GM18861 (cell line): ENCODE measurements at regions not wholly inside any gene's neighbourhood (a gene's known extent, or its start where the extent isn't known, plus 50 kb on each side); places are given as distances from the start of the nearest gene placed in this dataset.
"Not testable (repeated sequence)": the region's sequence is repeated elsewhere in the genome, so short reads cannot be mapped to it uniquely, and the experiment has no call there.

ENCODE experiments used
- ATAC-seq: cut with Tn5 transposase; IDR thresholded peaks from one replicate; pipeline ENCODE4 v1.9.1; 2021; ENCODE audit not compliant: unreplicated experiment

DNA sequence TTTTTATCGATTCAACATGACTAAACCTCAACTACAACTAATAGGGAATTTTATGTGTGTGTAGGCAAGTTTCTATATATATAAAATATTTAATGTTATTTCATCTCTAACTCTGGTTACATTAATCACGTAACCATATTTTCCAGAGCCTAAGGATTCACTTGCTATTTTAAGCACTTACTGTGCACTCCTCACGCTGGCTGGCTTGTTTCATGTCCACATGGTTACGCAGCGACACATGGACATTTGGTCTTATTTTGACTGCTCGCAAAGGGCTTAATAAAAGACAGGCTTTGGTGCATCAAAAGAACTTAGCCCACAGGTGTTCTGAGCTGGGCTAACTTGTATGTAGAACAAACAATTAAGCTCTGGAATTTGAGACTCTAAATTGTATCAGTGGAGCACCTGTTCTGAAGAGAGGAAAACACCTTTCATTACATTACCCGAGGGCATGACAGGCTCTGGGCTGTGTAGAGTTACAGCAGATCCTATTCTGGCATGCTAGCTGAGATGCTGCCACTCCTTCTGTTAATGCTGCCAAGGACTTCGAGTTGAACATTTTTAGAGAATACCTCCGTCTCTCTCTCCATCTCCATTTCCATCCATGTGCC lies 130.0 kb upstream of the NR2F2 start:
- ATAC-seq: no peak

GRCh38 chr15:96201696-96202095 lies 128.8 kb upstream of the NR2F2 start:
- no peak for ATAC-seq

GRCh38 chr15:96205588-96205987 lies 124.9 kb upstream of the NR2F2 start:
- not testable (repeated sequence) for ATAC-seq

GRCh38 chr15:96207377-96208006 lies 123.0 kb upstream of the NR2F2 start:
- ATAC-seq: no peak

DNA sequence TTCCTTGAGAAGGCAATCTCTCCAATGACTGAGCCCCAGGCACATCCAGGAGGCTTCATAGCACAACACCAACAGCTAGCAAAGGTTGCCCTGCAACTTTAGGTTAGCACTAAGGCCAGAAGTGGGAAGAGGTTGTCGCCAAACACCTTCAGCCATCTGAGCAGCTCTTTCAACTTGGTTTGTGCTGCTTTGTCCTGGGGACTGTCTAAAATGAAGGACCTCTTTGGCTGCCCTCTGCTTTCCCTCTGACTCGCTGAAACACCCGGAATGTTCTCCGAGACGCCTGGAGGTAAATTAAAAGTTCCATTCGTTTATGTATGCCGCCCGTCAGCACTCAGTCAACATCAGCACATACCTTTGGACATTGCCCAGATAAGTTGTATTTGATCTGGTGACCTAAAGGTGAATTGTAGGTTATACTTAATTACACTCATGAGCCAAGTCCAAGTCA lies 121.2 kb upstream of the NR2F2 start:
- no peak for ATAC-seq

- no peak for ATAC-seq
These were observed 117.5 kb upstream of the NR2F2 start for GRCh38 chr15:96213045-96213444.

GRCh38 chr15:96213896-96214295 lies 116.6 kb upstream of the NR2F2 start:
- ATAC-seq: no peak

DNA sequence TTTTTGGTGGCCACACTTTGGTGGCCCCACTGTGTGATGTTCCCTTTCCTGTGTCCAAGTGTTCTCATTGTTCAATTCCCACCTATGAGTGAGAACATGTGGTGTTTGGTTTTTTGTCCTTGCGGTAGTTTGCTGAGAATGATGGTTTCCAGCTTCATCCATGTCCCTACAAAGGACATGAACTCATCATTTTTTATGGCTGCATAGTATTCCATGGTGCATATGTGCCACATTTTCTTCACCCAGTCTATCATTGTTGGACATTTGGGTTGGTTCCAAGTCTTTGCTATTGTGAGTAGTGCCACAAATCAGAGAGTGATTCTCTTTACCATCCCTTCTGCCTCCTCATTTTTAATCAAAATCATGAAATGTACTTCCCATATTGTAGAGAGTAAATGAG lies 114.0 kb upstream of the NR2F2 start:
- not testable (repeated sequence) for ATAC-seq

DNA sequence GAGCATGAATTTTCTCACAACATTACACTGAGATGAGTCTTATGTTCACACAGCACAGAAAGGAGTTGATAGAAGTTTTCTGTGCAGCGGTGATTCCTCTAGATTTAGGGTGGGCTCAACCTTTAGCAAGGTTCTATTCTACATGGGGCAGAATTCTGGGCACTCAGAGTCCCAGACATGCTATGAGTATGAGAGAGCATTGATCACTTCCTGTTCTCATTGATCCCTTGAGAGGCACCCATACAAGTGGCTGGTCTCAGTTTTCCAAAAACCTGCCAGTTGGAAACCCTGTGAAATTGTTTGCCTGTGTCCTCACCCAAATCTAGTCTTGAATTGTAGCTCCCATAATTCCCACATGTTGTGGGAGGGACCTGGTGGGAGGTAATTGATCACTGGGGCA lies 112.5 kb upstream of the NR2F2 start:
- ATAC-seq: no peak

GRCh38 chr15:96218623-96219455 lies 111.7 kb upstream of the NR2F2 start:
- no peak for ATAC-seq

DNA sequence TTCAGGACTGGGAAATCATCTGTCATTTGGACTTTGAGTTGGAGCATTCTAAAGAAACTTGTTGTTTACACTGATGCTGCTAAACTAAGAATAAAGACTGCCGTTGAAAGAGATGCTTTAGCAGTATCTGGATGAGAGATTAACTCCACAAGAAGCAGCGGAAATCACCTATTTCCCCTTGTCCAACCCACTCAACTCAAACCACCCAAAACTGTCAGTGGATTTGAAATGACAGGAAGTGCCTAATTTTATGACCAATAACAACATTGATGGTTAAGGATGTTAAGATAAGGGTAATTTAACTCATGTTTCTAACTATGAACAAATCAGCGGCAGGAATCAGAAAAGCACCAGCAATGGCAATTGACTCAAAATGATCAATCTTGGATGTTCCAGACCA lies 110.8 kb upstream of the NR2F2 start:
- ATAC-seq: no peak

- ATAC-seq: no peak
These were observed 109.8 kb upstream of the NR2F2 start for GRCh38 chr15:96220657-96221056.

DNA sequence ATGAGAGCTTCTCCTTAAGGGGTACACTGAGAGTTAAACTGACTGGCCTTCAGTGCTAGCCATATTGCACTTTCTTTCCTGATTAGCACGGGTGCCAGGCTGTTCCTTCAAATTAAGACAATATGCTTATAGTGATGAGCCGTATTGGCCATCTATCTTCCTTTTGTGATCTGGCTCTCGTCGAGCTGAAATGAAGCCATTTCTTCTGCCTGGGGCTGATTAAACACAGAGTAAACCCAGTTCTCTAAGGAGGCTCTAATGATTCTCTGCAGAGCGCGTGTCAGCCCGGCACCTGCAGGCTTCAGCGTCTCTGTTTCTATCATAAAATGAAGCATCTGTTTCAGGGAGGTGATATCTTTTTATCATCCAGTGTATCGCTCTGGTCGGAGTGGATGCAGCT lies 107.5 kb upstream of the NR2F2 start:
- no peak for ATAC-seq

DNA sequence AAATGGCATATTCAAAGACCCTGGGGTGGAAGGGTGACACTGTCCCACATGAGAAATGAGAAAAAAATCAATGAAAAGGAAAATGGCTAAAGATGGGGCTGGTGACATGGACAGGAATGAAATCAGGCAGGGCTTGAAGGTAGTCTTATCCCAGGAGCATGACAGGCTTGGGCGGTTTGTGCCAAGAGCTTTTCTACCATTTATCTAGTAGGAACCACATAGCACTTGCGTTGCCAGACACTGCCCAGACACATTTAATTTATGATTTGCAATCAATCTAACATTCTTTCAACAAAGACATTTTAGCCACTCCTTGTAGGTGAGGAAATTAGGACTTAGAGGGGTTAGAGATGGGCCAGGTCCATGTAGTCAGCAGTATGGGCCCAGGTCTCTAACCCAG lies 106.6 kb upstream of the NR2F2 start:
- no peak for ATAC-seq

DNA sequence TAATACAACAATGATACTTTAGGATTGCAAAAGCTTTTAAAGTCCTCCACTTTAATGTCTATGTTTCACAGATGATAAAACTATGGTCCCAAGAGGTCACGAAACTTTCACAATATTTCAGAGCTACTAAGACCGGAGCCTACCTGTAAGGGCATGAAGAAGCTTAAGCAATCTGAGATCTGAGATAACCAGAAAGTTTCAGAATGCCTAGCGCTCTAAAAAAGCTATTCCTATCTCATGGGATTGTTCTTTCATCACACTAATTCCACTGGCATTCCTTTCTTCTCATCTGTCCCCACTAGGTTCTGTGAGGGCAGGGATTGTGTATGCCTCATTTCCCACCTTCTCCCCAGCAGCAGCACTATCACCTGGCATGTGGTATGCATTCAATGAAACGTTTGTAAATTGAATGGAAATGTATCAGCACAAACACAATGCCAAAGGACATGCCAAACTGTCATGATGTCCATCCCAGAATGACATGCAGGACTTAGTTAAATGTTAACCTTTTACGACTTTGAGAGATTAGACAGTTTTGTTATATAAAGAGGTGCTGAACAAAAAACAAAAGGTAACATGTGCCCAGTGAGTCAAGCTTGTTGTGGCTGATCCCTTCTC lies 104.7 kb upstream of the NR2F2 start:
- no peak for ATAC-seq

- ATAC-seq: no peak
These were observed 99.8 kb upstream of the NR2F2 start for GRCh38 chr15:96230526-96231181.

DNA sequence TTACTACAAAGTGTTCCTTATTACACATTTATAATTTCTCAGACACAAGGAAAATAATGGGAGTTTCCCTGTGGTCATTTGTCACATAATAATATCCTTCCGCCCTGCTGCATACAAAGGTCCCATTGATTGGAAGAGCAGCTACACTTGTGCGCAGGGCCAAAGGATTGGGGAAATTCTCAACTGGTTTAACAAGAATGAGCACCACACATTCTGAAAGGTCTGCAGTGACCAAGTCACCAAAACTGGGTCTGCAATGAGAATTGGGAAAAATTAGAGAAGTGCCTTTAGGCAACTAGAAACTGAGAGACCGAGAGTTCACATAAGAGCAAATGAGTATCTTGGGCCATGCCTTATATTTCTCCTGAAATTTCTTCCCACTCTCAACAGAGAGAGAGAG lies 98.2 kb upstream of the NR2F2 start:
- no peak for ATAC-seq

DNA sequence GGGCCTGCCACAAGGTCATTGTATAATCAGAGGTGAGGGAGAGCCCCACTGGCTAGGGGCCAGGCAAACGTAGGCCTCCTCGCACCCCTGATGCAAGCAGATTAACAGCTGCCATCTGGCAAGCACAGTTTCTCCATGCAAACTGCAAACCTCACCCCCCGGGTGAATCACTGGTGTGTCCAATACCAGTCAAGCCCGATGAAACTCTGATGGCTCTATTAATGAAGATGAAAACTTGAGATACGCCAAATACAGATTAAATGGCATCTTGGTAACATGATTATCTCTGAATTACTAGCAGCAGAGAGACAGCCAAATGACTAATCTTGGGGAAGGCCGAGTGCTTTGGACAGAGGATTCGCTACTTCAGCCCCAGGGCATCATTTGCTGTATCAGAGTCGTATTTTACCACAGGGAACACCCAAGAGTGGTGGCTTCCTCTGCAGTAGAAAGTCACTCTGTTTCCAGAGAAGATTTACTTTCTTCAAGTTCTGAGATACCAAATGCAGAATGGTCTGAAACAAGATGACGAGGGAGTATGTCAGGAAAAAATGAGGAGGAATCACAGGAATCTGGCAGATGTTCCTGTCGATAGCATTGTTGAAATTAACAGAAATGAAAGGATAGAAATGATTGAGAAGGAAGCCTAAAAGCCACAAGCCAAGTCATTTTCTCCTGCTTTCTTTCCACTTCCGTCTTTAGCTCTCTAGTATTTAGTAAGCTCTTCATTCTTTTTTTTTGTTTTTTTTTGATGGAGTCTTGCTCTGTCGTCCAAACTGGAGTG lies 96.2 kb upstream of the NR2F2 start:
- ATAC-seq: no peak

DNA sequence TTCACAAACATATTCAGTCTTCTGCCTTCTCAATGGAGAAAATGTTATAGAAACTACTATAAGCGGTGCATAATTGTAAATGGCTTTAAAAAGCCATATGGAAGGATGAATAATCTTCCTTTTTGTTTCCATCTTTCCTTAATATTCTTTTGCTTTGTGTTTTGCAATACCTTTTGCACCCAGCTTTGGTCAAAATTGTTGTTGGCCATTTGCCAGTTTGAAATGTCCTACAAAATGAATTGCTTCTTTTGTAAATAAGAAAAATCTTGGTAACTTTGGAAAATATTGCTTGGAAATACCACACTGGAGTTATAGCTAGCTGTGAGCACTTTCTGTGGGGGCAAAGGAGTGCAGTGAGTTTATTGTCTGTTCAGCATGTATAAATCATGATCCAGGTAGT lies 93.5 kb upstream of the NR2F2 start:
- ATAC-seq: no peak

DNA sequence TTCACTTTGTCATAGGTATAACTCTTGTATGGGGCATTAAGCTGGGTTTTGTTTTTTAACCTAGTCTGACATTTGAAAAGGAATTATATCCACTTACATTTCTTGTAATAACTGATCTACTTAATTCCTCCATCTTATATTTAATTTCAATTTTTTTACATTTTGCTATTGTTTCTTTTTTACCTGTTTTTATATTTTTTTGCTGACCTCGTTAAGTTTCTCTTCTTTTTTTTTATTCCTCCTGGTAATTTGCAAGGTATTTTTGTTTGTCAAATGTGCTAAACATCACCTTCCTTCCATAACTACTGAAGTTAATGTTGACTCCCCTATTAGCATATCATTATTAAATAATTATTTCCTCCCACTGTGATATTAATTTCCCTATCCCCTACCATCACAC lies 87.7 kb upstream of the NR2F2 start:
- ATAC-seq: no peak
